Stimulated activated CD8-positive, alpha-beta memory T cell treated with anti-CD3 and anti-CD28 coated beads, Interleukin-7, amount 100 ng/mL, for 4 hours (primary cell): ENCODE measurements at regions not wholly inside any gene's neighbourhood (a gene's known extent, or its start where the extent isn't known, plus 50 kb on each side); places are given as distances from the start of the nearest gene placed in this dataset.
"Not testable (repeated sequence)": the region's sequence is repeated elsewhere in the genome, so short reads cannot be mapped to it uniquely, and the experiment has no call there.

Source experiments
- DNase-seq, 2 donors: peaks; one replicate each; pipeline ENCODE4 v3.0.0-alpha.2; 2020; ENCODE audit warnings: low read depth in 2 of 2

DNA sequence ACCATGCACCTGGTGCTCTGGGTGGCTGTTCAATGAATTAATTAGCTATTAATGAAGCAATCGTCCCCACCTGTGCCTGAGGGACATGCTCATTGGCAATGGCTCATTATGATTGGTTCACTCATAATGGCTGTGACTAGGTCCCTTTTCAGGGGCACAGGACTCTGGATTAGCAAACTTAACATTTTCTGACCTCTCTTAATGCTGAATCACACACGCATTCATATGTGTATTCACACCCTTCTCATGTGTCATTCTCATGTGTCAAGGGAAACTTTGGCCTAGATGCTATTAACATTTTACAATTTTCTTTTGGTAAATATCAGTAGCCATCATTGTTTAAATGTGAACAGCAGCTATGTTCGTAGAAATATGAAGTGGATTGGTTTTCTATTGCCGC lies 98.9 kb upstream of the PMAIP1 start:
- DNase-seq, result no peak

DNA sequence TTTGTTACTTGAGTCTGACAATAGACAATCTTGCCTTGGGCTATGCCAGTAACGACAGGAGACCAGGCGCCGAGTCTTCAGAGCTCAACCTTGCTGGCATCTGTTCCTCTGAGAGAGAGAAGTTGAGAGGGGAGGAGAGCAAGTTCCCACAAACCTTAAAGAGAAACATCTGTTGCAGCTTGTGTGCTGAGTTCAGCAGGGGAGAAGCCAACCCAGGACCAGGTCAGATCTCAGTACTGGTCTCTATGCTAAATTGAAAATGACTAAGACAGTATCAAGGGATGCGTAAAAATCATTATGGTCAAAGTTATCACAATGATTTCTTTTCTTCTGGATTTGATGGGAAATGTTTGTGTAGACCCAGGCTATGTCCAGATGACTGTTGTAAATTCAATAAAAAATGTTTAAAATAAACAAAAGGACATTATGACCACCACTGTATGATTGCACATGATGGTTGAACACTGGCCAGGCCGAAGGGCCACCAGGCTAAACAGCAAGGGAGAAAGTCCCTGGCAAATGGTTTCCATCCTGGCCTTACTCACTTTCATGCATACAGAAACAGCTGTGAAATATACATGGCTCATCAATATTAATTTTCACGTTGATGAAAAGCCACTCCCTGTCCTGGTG lies 100.3 kb upstream of the PMAIP1 start:
- DNase-seq, result no peak

DNA sequence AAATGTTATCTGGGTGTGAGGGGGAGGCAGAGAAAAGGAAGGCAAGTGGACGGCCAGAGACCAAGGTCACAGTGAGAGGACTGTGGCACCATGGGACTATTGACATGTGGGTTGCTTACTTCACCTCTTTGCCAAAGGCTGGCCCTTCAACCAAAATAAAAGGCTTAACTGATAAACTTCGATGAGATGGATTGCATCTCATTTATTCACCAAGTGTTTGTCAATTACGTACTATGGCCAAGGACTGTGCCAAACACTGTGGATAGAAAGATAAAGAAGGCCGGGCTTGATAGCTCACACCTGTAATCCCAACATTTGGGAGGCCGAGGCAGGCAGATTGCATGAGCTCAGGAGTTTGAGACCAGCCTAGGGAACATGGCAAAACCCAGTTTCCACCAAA lies 98.7 kb upstream of the CCBE1 start:
- DNase-seq, result no peak

DNA sequence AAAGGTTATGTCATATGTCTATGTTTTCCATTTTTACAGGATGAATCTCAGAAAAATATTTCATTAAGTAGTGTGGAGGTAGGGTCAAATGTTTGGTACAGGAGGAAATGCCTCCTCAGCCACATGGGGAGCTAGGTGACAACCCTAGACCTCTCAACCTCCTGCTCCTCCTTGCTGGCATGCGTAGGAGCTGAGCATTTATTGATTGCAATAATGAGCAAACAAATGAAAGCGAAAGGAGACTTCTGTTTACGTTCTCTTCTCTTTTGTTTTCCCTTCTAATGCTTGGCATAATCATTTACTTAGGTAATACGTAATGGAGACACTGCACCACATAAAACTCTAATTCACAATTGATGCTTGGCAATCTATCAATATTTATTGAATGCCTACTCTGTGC lies 95.1 kb upstream of the CCBE1 start:
- no peak for DNase-seq

GRCh38 chr18:59790346-59790936 lies 93.2 kb upstream of the CCBE1 start:
- DNase-seq, result not testable (repeated sequence)

- DNase-seq, result no peak
These were observed 91.5 kb upstream of the CCBE1 start for GRCh38 chr18:59788791-59789106.

GRCh38 chr18:59787998-59788790 lies 91.0 kb upstream of the CCBE1 start:
- no peak for DNase-seq

DNA sequence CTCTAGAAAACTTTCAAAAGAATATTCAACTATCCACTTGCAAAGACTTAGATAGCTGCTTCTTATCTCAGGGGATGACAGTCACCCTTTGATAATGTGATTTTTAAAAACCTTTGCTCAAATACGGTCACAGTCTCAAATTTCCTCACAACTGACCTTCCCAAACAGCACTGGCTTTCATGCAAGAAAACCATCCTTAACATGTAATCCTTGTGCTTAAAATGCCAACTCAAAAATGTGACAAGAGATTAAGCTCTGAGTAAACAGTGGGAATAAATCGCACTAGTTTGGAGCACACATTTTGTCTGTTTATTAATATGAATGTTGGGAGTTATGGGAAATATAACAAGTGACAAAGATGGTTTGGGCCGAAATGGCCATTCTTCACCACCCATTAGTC lies 87.5 kb upstream of the CCBE1 start:
- DNase-seq, result no peak

- no peak for DNase-seq
These were observed 85.9 kb upstream of the CCBE1 start for GRCh38 chr18:59783138-59783537.

DNA sequence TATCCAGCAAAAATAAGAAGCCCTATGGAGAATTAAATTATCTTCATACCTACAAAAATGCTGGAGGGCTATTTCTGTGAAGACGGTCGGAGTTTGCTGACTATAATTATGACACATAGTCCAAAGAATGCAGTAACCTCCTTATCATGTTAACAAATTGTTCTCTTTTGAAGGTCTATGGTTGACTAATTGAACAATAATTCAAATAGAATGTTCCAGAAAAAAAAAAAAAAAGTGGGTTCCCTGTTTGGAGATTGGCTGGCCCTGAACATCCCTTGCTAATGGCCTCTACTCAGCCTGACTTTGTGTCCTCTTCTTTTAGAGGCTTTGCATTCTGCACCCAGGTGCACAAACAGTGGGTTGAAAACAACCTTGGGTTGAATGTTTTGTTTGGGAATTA lies 82.8 kb upstream of the CCBE1 start:
- no peak for DNase-seq

DNA sequence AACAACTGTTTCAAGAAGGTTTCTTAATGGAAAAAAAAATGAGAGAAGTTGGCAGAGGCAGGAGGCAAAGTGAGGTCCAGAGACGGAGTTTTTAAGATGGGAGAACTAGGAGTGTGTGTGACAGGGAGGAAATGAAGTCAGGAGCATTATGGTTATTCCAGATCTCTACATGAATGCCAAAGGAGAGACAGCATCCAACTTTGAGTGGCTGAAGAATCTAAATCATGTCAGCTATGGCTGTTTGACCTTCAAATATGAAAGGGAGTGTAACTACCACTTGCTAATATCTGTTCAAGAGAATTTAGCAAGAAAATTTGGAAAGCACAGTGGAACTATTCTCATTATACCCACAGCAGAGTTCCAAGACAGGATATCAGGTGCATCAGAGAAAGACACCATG lies 81.2 kb upstream of the CCBE1 start:
- no peak for DNase-seq

- no peak for DNase-seq
These were observed 80.4 kb upstream of the CCBE1 start for GRCh38 chr18:59777636-59778035.

DNA sequence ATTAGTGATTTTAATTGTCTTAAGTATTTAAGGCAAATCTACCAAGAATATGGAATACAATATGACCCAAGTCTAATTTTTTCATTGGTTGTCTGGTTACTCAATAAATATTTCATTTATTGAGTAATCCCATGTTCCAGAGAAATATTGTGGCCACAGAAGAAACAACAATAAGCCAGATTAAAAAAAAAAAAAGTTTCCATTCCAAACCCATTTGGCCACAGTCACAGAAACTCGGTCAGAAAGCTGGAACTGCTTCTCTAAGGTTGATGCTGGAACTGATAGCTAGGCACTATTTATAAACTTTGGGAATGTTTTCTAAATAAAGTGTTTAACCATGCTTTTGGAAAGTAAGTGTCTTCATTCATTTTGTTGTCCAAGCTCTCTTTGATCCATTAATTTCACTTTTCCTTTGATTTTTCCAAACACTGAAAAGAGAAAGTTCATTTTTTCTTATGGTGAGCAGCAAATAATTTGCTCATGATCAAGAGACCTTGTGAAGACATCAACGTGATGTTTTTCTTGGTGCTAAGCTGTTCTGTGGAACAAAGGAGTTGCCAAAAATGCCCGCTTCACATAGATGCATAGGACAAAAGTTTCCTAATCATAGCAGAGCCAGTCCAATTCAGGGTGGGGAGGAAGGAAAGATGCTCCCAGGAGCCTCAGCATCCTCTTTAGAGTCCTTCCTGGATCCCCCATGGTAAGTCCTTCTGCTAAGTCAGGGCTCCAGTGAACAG lies 72.1 kb upstream of the CCBE1 start:
- no peak for DNase-seq

GRCh38 chr18:59768409-59768808 lies 71.2 kb upstream of the CCBE1 start:
- DNase-seq, result no peak

- DNase-seq, result no peak
These were observed 70.5 kb upstream of the CCBE1 start for GRCh38 chr18:59767732-59768131.

DNA sequence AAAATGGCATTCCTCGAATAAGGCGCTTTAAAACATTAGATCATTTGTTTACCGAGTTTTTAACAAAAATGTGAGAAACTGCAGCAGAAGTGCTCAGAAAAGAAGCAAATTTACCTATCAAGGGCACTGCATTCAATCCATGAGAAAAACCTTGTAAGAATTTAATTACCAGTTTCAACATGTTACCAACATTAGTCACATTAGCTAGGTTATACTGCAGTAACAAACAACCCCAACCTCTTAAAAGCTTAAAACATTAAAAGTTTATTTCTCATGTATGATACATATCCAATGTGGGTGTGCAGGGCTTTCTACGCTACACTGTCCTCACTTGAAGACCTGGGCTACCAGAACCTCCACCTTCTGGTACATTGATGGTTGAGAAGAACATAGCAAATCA lies 68.1 kb upstream of the CCBE1 start:
- no peak for DNase-seq

DNA sequence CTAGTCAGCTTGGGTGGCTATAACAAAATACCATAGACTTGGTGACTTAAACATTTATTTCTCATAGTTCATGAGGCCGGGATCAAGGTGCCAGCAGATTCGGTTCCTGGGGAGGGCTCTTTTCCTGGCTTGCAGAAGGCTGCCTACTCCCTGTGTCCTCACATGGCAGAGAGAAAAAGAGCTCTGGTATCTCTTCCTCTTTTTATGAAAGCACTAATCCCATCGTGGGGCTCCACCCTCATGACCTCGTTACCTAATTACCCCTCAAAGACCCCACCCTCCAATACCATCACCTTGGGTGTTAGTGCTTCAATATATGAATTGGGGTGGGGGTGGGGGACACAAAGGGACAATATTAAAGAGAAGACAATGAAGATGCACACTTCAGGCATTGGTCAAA lies 67.1 kb upstream of the CCBE1 start:
- DNase-seq, result no peak

DNA sequence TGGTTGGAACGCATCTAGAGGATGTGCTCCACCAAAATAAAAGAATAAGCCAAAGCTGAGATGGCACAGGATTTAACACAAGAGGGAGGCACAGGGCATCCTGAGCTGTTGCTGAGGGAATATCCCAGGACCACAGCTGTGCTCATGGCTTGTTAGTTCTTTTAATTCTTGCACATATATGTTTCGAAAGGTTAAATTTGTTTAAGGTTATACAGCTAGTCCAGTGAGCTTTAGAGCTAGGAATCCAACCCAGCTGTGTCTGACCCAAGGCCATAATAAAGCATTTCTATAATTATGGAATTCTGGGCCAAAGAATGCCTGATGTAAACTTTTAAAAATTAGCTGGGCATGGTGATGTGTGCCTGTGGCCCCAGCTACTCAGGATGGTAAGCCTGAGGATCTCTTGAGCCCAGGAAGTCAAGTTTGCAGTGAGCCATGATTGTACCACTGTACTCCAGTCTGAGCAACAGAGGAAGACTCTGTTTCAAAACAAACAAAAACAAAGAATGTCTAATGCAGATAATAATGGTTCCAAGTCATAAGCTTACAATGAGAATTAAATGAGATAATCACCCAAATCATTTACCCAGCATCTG lies 66.4 kb upstream of the CCBE1 start:
- no peak for DNase-seq

GRCh38 chr18:59760619-59761600 lies 63.7 kb upstream of the CCBE1 start:
- DNase-seq, result no peak

GRCh38 chr18:59760212-59760611 lies 63.0 kb upstream of the CCBE1 start:
- DNase-seq, result no peak

DNA sequence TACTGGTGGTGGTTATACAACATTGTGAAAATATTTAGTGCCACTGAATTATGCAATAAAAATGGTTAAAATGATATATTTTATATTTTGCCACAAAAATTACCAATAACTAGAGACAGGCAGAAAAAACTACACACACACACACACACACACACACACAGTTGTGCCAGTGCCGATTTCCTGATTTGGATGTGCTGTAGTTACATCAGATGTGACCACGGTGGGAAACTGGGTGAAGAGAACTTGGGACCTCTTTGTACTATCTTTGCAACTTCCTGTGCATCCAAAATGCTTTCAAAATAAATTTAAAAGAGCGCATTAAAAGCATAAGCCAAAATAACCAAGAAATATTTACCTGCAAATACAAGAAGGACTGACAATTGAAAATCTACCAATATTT lies 61.6 kb upstream of the CCBE1 start:
- no peak for DNase-seq
